ENCODE measurements at regions not wholly inside any gene's neighbourhood (a gene's known extent, or its start where the extent isn't known, plus 50 kb on each side); places are given as distances from the start of the nearest gene placed in this dataset.

DNA sequence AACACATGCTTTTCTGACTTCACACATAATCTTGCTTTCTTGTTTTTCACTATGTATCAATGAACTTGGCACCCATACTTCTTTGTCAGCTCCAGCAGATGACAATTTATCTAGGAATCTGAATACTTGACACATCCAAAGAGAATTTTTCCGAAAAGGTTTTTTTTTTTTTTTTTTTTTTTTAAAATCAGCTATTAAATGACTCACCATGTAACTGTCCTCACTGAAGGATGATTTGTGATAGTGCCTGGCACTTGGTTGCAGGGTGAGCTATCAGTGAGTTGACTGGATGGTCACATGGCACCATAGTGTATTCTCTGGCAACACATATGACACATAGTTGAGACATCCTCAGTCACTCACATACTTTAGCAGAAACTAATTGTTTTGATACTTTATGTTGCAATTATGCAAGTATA is 133.4 kb upstream of the E2F8 start (continued):
- TF ChIP-seq, protein P1, sequence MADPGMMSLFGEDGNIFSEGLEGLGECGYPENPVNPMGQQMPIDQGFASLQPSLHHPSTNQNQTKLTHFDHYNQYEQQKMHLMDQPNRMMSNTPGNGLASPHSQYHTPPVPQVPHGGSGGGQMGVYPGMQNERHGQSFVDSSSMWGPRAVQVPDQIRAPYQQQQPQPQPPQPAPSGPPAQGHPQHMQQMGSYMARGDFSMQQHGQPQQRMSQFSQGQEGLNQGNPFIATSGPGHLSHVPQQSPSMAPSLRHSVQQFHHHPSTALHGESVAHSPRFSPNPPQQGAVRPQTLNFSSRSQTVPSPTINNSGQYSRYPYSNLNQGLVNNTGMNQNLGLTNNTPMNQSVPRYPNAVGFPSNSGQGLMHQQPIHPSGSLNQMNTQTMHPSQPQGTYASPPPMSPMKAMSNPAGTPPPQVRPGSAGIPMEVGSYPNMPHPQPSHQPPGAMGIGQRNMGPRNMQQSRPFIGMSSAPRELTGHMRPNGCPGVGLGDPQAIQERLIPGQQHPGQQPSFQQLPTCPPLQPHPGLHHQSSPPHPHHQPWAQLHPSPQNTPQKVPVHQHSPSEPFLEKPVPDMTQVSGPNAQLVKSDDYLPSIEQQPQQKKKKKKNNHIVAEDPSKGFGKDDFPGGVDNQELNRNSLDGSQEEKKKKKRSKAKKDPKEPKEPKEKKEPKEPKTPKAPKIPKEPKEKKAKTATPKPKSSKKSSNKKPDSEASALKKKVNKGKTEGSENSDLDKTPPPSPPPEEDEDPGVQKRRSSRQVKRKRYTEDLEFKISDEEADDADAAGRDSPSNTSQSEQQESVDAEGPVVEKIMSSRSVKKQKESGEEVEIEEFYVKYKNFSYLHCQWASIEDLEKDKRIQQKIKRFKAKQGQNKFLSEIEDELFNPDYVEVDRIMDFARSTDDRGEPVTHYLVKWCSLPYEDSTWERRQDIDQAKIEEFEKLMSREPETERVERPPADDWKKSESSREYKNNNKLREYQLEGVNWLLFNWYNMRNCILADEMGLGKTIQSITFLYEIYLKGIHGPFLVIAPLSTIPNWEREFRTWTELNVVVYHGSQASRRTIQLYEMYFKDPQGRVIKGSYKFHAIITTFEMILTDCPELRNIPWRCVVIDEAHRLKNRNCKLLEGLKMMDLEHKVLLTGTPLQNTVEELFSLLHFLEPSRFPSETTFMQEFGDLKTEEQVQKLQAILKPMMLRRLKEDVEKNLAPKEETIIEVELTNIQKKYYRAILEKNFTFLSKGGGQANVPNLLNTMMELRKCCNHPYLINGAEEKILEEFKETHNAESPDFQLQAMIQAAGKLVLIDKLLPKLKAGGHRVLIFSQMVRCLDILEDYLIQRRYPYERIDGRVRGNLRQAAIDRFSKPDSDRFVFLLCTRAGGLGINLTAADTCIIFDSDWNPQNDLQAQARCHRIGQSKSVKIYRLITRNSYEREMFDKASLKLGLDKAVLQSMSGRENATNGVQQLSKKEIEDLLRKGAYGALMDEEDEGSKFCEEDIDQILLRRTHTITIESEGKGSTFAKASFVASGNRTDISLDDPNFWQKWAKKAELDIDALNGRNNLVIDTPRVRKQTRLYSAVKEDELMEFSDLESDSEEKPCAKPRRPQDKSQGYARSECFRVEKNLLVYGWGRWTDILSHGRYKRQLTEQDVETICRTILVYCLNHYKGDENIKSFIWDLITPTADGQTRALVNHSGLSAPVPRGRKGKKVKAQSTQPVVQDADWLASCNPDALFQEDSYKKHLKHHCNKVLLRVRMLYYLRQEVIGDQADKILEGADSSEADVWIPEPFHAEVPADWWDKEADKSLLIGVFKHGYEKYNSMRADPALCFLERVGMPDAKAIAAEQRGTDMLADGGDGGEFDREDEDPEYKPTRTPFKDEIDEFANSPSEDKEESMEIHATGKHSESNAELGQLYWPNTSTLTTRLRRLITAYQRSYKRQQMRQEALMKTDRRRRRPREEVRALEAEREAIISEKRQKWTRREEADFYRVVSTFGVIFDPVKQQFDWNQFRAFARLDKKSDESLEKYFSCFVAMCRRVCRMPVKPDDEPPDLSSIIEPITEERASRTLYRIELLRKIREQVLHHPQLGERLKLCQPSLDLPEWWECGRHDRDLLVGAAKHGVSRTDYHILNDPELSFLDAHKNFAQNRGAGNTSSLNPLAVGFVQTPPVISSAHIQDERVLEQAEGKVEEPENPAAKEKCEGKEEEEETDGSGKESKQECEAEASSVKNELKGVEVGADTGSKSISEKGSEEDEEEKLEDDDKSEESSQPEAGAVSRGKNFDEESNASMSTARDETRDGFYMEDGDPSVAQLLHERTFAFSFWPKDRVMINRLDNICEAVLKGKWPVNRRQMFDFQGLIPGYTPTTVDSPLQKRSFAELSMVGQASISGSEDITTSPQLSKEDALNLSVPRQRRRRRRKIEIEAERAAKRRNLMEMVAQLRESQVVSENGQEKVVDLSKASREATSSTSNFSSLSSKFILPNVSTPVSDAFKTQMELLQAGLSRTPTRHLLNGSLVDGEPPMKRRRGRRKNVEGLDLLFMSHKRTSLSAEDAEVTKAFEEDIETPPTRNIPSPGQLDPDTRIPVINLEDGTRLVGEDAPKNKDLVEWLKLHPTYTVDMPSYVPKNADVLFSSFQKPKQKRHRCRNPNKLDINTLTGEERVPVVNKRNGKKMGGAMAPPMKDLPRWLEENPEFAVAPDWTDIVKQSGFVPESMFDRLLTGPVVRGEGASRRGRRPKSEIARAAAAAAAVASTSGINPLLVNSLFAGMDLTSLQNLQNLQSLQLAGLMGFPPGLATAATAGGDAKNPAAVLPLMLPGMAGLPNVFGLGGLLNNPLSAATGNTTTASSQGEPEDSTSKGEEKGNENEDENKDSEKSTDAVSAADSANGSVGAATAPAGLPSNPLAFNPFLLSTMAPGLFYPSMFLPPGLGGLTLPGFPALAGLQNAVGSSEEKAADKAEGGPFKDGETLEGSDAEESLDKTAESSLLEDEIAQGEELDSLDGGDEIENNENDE (IDR thresholded peaks at IDR 0.05; ENCODE audit: insufficient replicate concordance, low read length), result no peak
- TF ChIP-seq JUN (IDR thresholded peaks at IDR 0.05; ENCODE audit: low read depth, low read length), result no peak
